Neural progenitor cell (in vitro differentiated cells): ENCODE measurements at regions not wholly inside any gene's neighbourhood (a gene's known extent, or its start where the extent isn't known, plus 50 kb on each side); places are given as distances from the start of the nearest gene placed in this dataset.

Experiments used
- CTCF ChIP-seq: fragments of 200-600 bp; sonication (generic); IDR thresholded peaks from 2 replicates; pipeline ENCODE4 v1.5.1; 2017; ENCODE audit warnings: antibody characterized with exemption, mild to moderate bottlenecking
- EZH2 ChIP-seq: fragments of 200-600 bp; sonication (generic); IDR thresholded peaks from 2 replicates; pipeline ENCODE4 v1.6.1; 2017; ENCODE audit warnings: antibody characterized with exemption, mild to moderate bottlenecking, moderate library complexity
- EZH2phosphoT487 ChIP-seq: fragments of 200-600 bp; sonication (generic); IDR thresholded peaks from 2 replicates; pipeline ENCODE4 v1.6.1; 2017; ENCODE audit warnings: antibody characterized with exemption

- TF ChIP-seq CTCF (no peak), EZH2phosphoT487 (no peak), EZH2 (no peak)
Observed at GRCh38 chr5:89156226-89156625, 273.2 kb upstream of the MEF2C start.
